22Rv1 (cell line): ENCODE measurements at regions not wholly inside any gene's neighbourhood (a gene's known extent, or its start where the extent isn't known, plus 50 kb on each side); places are given as distances from the start of the nearest gene placed in this dataset.

Experiments used
- CTCF ChIP-seq: fragments of 450-650 bp; IDR thresholded peaks from 2 replicates; pipeline ENCODE4 v1.5.1; 2017; ENCODE audit warnings: mild to moderate bottlenecking
- ZFX ChIP-seq: fragments of 450-650 bp; IDR thresholded peaks from 2 replicates; pipeline ENCODE4 v1.6.1; 2017; ENCODE audit warnings: antibody characterized with exemption, borderline replicate concordance

DNA sequence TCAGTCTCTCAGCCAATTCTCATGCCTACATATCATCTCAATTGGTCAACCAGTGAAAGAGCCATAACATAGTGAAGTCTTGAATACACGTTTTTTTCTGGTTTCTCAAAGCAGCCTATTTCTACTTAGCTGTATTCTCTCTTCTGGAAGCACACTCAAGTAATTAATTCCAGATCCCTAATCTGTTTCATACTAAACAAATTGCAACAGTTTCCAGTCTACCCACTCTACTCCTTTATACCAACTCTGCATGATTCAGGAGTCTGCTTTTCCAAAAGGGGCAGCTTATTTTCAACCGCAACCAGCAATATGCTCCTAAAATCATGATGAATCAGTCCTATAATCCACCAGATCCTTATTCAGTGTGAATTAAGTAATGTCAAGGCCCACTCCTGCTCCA, 211.7 kb downstream of the TLE1 start:
- TF ChIP-seq CTCF (no peak), ZFX (no peak)
